HepG2 (cell line): ENCODE measurements at regions not wholly inside any gene's neighbourhood (a gene's known extent, or its start where the extent isn't known, plus 50 kb on each side); places are given as distances from the start of the nearest gene placed in this dataset.

Experiments
- ATAC-seq: fragments of 200-7000 bp; cut with Tn5 transposase; 3 replicates; pipeline ENCODE4 v1.9.1; 2020; ENCODE audit warnings: mild to moderate bottlenecking, moderate library complexity
- BruUV-seq: library from RNA; stranded (reverse); fragments of 400-500 nt; replicated peaks from 2 replicates; lab custom pipeline; 2021; lab: Mats Ljungman, UMichigan
- CTCF ChIA-PET: fragments of 300-600 bp; formaldehyde crosslinking; extraction: SDS; loops from one replicate; lab custom pipeline; 2021; ENCODE audit warnings: low total read pairs, inconsistent platforms, low intra/inter-chr PET ratio; lab: Yijun Ruan, JAX
- POLR2A ChIA-PET: fragments of 350-600 bp; sonication (Branson Sonifier 250); formaldehyde crosslinking; loops from one replicate; lab custom pipeline; 2020; ENCODE audit warnings: antibody characterized with exemption, inconsistent platforms; lab: Yijun Ruan, JAX
- DNase-seq: peaks from one replicate; pipeline ENCODE4 v3.0.0-alpha.2; 2015; ENCODE audit warnings: low spot score
- FAIRE-seq: peaks from 3 replicates; lab custom pipeline; 2011; peaks lifted over from hg19 to GRCh38; lab: Jason Lieb, UNC
- H2AFZ ChIP-seq: one replicate; pipeline ENCODE4 v1.6.1; 2011; ENCODE audit warnings: low read length, inconsistent platforms
- H3K27ac ChIP-seq: fragments of 300-600 bp; 3 replicates; pipeline ENCODE4 v1.8.0; 2011; ENCODE audit warnings: mixed run types, mild to moderate bottlenecking, mixed read lengths, low read length, inconsistent platforms; ENCODE audit not compliant: insufficient read depth; ENCODE audit errors: extremely low read length
- H3K27me3 ChIP-seq, 2 experiments: fragments of 200-600 bp in 1 of 2; 2 replicates in 1 of 2; 3 replicates in 1 of 2; pipeline versions ENCODE4 v1.6.0 to v1.8.0; 2011; ENCODE audit warnings: low read length in 2 of 2, mild to moderate bottlenecking in 2 of 2, moderate library complexity in 2 of 2, inconsistent platforms in 1 of 2; ENCODE audit not compliant: insufficient read depth in 2 of 2, control insufficient read depth in 1 of 2
- H3K36me3 ChIP-seq, 2 experiments: fragments of 200-600 bp in 1 of 2; replicated peaks in 1 of 2; 2 replicates in 1 of 2; 3 replicates in 1 of 2; pipeline versions ENCODE4 v1.5.1 to v1.8.0; 2011; ENCODE audit warnings: low read length in 2 of 2, inconsistent platforms in 1 of 2; ENCODE audit not compliant: insufficient read depth in 2 of 2, control insufficient read depth in 1 of 2
- H3K4me1 ChIP-seq: 2 replicates; pipeline ENCODE4 v1.5.1; 2012; ENCODE audit warnings: low read length, inconsistent platforms; ENCODE audit not compliant: insufficient read depth
- H3K4me2 ChIP-seq: 2 replicates; pipeline ENCODE4 v1.6.0; 2011; ENCODE audit warnings: low read depth, low read length, inconsistent platforms
- H3K4me3 ChIP-seq, 3 experiments: fragments of 200-600 bp in 1 of 3; sonication (generic), shearing (Covaris generic) in 1 of 3; replicated peaks in 1 of 3; 2 replicates each; pipeline ENCODE4 v1.5.1; 2011 to 2016; ENCODE audit warnings: low read length in 3 of 3, inconsistent platforms in 2 of 3, low read depth in 2 of 3, mild to moderate bottlenecking in 2 of 3, control low read depth in 1 of 3, mixed read lengths in 1 of 3; ENCODE audit not compliant: insufficient read depth in 1 of 3
- H3K79me2 ChIP-seq: one replicate; pipeline ENCODE4 v1.6.1; 2011; ENCODE audit warnings: low read length, inconsistent platforms; ENCODE audit not compliant: insufficient read depth
- H3K9ac ChIP-seq: 2 replicates; pipeline ENCODE4 v1.6.0; 2011; ENCODE audit warnings: mild to moderate bottlenecking, low read depth, low read length, inconsistent platforms; ENCODE audit not compliant: insufficient read depth
- H3K9me3 ChIP-seq: 2 replicates; pipeline ENCODE4 v1.5.1; 2012; ENCODE audit warnings: mild to moderate bottlenecking, low read length
- H4K20me1 ChIP-seq: 2 replicates; pipeline ENCODE4 v1.6.0; 2011; ENCODE audit warnings: inconsistent platforms, mild to moderate bottlenecking, low read length, moderate library complexity; ENCODE audit not compliant: insufficient read depth
- AKAP8 ChIP-seq: sonication (generic); formaldehyde crosslinking; IDR thresholded peaks from 2 replicates; pipeline ENCODE4 v1.5.1; 2020; ENCODE audit warnings: mild to moderate bottlenecking, missing genetic modification reagents
- CEBPB ChIP-seq: IDR thresholded peaks from 2 replicates; pipeline ENCODE4 v1.6.1; 2011; ENCODE audit warnings: low read depth, low read length, improper control_type of control experiment, borderline replicate concordance
- HMG20B ChIP-seq: conservative IDR thresholded peaks from 2 replicates; pipeline ENCODE4 v1.6.1; 2016; ENCODE audit warnings: missing genetic modification reagents, missing compliant biosample characterization
- KMT2A ChIP-seq: sonication (generic); formaldehyde crosslinking; IDR thresholded peaks from 2 replicates; pipeline ENCODE4 v1.4.0; 2020; ENCODE audit warnings: missing genetic modification reagents
- MLLT10 ChIP-seq: sonication (generic); formaldehyde crosslinking; IDR thresholded peaks from 2 replicates; pipeline ENCODE4 v1.4.0; 2020; ENCODE audit warnings: missing genetic modification reagents
- SSRP1 ChIP-seq: IDR thresholded peaks from 2 replicates; pipeline ENCODE4 v1.6.1; 2016; ENCODE audit warnings: control low read depth
- STAT5B ChIP-seq: sonication (generic); formaldehyde crosslinking; IDR thresholded peaks from 2 replicates; pipeline ENCODE4 v1.4.0; 2020; ENCODE audit warnings: missing genetic modification reagents
- ZNF747 ChIP-seq: sonication (generic); formaldehyde crosslinking; IDR thresholded peaks from 2 replicates; pipeline ENCODE4 v1.8.1; 2023; ENCODE audit warnings: missing genetic modification reagents, mild to moderate bottlenecking, borderline replicate concordance
- WGBS: methylation state at CpG from one replicate; pipeline ENCODE4 v1.1.6; 2017; ENCODE audit warnings: low lambda C conversion rate; 5-methylcytosine and 5-hydroxymethylcytosine counted together
- in situ Hi-C: cut with HindIII; loops from 2 replicates; pipeline ENCODE4 v1.10.0; 2017; ENCODE audit warnings: low pct_unique_long_range_greater_than_20kb; ENCODE audit not compliant: extremely low pct_ligation_motif_present
- intact Hi-C: fragments of 100-400 bp; cut with micrococcal nuclease; formaldehyde crosslinking; loops from one replicate; pipeline ENCODE4 v1.10.0; 2022; ENCODE audit not compliant: unreplicated experiment
- TF ChIP-seq, protein P1 (sequence below): sonication (generic); formaldehyde crosslinking; IDR thresholded peaks from 2 replicates; pipeline ENCODE4 v1.5.0; 2020; ENCODE audit warnings: missing genetic modification reagents
- TF ChIP-seq, protein P2 (sequence below): sonication (generic); formaldehyde crosslinking; IDR thresholded peaks from 2 replicates; pipeline ENCODE4 v1.4.0; 2020; ENCODE audit warnings: missing genetic modification reagents, borderline replicate concordance
- TF ChIP-seq, protein P3 (sequence below): sonication (generic); formaldehyde crosslinking; IDR thresholded peaks from 2 replicates; pipeline ENCODE4 v1.5.0; 2020; ENCODE audit warnings: mild to moderate bottlenecking, missing genetic modification reagents
- TF ChIP-seq, protein P4 (sequence below): sonication (generic); formaldehyde crosslinking; IDR thresholded peaks from 2 replicates; pipeline ENCODE4 v1.5.1; 2020; ENCODE audit warnings: missing genetic modification reagents, mild to moderate bottlenecking, borderline replicate concordance
- TF ChIP-seq, protein P5 (sequence below): sonication (generic); formaldehyde crosslinking; IDR thresholded peaks from 2 replicates; pipeline ENCODE4 v1.5.0; 2020; ENCODE audit warnings: mild to moderate bottlenecking, missing genetic modification reagents

DNA sequence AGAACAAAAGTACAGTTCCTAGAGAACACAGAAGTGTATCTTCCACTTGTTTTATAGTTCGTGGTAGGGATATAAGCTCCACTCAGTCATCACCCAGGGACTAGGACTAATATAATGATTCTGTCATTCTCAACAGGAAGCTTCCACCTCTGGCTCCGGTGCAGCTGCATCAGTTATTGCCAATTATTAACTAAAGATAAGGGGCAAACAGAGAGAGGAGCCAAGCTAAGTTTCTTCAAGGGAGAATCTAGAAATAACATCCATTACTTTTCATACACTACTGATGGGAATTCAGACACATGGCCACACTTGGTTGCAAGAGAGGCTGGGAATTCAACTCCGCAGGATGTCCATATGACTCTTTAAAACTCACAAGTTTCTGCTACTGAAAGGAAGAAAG lies 917.9 kb downstream of the OLFM4 start:
- Histone ChIP-seq H2AFZ (no peak overlapping the region), H3K4me3 (no peak overlapping the region), H3K27ac (no peak overlapping the region), H3K4me2 (no peak overlapping the region), H3K9me3 (peaks cover 79% of the 10 kb centered on the region), H3K9ac (no peak overlapping the region), H4K20me1 (no peaks in the 10 kb centered on the region), H3K27me3 (no peaks in the 10 kb centered on the region), H3K79me2 (no peaks in the 10 kb centered on the region), H3K4me1 (no peaks in the 10 kb centered on the region), H3K36me3 (no peaks in the 10 kb centered on the region)
- ChIA-PET CTCF (no interaction called here), POLR2A (no interaction called here)
- no peak for ATAC-seq
- in situ Hi-C loops: no loop called here
- BruUV-seq: no TSS peak
- 4% methylated on average over 3 of the region's 3 CpGs for WGBS
- intact Hi-C loops: no loop called here
- no peak for FAIRE-seq
- no peak for DNase-seq
- TF ChIP-seq ZNF747 (CRISPR knock-in tag): no peak
- no peak for TF ChIP-seq AKAP8 (CRISPR knock-in tag)
- TF ChIP-seq, protein P1, sequence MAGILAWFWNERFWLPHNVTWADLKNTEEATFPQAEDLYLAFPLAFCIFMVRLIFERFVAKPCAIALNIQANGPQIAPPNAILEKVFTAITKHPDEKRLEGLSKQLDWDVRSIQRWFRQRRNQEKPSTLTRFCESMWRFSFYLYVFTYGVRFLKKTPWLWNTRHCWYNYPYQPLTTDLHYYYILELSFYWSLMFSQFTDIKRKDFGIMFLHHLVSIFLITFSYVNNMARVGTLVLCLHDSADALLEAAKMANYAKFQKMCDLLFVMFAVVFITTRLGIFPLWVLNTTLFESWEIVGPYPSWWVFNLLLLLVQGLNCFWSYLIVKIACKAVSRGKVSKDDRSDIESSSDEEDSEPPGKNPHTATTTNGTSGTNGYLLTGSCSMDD (CRISPR knock-in tag): no peak
- TF ChIP-seq SSRP1: no peak
- TF ChIP-seq, protein P2, sequence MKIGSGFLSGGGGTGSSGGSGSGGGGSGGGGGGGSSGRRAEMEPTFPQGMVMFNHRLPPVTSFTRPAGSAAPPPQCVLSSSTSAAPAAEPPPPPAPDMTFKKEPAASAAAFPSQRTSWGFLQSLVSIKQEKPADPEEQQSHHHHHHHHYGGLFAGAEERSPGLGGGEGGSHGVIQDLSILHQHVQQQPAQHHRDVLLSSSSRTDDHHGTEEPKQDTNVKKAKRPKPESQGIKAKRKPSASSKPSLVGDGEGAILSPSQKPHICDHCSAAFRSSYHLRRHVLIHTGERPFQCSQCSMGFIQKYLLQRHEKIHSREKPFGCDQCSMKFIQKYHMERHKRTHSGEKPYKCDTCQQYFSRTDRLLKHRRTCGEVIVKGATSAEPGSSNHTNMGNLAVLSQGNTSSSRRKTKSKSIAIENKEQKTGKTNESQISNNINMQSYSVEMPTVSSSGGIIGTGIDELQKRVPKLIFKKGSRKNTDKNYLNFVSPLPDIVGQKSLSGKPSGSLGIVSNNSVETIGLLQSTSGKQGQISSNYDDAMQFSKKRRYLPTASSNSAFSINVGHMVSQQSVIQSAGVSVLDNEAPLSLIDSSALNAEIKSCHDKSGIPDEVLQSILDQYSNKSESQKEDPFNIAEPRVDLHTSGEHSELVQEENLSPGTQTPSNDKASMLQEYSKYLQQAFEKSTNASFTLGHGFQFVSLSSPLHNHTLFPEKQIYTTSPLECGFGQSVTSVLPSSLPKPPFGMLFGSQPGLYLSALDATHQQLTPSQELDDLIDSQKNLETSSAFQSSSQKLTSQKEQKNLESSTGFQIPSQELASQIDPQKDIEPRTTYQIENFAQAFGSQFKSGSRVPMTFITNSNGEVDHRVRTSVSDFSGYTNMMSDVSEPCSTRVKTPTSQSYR (CRISPR knock-in tag): no peak
- TF ChIP-seq KMT2A: no peak
- TF ChIP-seq, protein P3, sequence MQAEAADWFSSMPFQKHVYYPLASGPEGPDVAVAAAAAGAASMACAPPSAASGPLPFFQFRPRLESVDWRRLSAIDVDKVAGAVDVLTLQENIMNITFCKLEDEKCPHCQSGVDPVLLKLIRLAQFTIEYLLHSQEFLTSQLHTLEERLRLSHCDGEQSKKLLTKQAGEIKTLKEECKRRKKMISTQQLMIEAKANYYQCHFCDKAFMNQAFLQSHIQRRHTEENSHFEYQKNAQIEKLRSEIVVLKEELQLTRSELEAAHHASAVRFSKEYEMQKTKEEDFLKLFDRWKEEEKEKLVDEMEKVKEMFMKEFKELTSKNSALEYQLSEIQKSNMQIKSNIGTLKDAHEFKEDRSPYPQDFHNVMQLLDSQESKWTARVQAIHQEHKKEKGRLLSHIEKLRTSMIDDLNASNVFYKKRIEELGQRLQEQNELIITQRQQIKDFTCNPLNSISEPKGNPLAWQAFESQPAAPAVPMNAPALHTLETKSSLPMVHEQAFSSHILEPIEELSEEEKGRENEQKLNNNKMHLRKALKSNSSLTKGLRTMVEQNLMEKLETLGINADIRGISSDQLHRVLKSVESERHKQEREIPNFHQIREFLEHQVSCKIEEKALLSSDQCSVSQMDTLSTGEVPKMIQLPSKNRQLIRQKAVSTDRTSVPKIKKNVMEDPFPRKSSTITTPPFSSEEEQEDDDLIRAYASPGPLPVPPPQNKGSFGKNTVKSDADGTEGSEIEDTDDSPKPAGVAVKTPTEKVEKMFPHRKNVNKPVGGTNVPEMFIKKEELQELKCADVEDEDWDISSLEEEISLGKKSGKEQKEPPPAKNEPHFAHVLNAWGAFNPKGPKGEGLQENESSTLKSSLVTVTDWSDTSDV (CRISPR knock-in tag): no peak
- TF ChIP-seq MLLT10 (CRISPR knock-in tag): no peak
- TF ChIP-seq HMG20B (CRISPR knock-in tag): no peak
- no peak for TF ChIP-seq STAT5B (CRISPR knock-in tag)
- TF ChIP-seq CEBPB: no peak
- TF ChIP-seq, protein P4, sequence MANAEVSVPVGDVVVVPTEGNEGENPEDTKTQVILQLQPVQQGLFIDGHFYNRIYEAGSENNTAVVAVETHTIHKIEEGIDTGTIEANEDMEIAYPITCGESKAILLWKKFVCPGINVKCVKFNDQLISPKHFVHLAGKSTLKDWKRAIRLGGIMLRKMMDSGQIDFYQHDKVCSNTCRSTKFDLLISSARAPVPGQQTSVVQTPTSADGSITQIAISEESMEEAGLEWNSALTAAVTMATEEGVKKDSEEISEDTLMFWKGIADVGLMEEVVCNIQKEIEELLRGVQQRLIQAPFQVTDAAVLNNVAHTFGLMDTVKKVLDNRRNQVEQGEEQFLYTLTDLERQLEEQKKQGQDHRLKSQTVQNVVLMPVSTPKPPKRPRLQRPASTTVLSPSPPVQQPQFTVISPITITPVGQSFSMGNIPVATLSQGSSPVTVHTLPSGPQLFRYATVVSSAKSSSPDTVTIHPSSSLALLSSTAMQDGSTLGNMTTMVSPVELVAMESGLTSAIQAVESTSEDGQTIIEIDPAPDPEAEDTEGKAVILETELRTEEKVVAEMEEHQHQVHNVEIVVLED: no peak
- TF ChIP-seq, protein P5, sequence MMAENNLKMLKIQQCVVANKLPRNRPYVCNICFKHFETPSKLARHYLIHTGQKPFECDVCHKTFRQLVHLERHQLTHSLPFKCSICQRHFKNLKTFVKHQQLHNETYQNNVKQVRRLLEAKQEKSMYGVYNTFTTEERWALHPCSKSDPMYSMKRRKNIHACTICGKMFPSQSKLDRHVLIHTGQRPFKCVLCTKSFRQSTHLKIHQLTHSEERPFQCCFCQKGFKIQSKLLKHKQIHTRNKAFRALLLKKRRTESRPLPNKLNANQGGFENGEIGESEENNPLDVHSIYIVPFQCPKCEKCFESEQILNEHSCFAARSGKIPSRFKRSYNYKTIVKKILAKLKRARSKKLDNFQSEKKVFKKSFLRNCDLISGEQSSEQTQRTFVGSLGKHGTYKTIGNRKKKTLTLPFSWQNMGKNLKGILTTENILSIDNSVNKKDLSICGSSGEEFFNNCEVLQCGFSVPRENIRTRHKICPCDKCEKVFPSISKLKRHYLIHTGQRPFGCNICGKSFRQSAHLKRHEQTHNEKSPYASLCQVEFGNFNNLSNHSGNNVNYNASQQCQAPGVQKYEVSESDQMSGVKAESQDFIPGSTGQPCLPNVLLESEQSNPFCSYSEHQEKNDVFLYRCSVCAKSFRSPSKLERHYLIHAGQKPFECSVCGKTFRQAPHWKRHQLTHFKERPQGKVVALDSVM (CRISPR knock-in tag): no peak
